ENCODE measurements at regions not wholly inside any gene's neighbourhood (a gene's known extent, or its start where the extent isn't known, plus 50 kb on each side); places are given as distances from the start of the nearest gene placed in this dataset.

GRCh38 chr22:22741843-22742242, 97.4 kb downstream of the GGTLC2 start:
- no peak for FAIRE-seq

GRCh38 chr22:22742641-22743040, 98.2 kb downstream of the GGTLC2 start:
- DNase-seq (ENCODE audit: extremely low spot score, insufficient read length, low read depth) = no peak
- FAIRE-seq = no peak

More at GRCh38 chr22:22741843-22742242, 97.4 kb downstream of the GGTLC2 start:
- no peak for DNase-seq (ENCODE audit: extremely low spot score, insufficient read length, low read depth)

DNA sequence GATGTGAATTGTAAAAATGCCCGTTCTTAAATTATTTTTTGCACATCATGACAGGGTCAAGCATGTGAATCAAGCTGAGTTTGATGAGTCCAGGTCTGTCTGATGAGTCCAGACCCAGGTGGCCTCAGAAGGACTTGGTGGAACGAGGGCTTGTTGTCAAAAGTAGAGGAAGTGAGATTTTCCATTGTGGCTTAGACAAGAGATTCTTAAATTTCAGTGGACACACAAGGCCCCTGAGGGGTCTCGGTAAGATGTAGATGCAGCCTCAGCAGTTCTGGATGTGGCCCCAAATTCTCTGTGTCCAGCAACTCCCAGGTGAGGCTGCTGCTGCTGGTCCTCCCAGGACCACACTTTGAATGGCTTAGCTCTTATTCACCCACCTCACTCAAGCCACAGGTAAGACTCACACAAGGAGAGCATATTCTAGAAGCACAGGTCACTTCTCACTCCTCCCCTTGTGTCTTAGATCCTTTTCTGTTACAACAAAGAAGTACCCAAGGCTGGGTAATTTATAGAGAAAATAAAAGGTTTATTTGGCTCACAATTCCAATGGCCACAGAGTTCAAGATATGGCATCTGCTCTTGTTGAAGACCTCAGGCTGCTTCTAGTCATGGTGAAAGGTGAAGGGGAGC, 98.8 kb downstream of the GGTLC2 start:
- no peak for DNase-seq (ENCODE audit: extremely low spot score, insufficient read length, low read depth)

GRCh38 chr22:22744412-22745224, 100.2 kb downstream of the GGTLC2 start:
- DNase-seq (ENCODE audit: extremely low spot score, insufficient read length, low read depth) (no peak), FAIRE-seq (no peak)

More for the DNA sequence above, 98.8 kb downstream of the GGTLC2 start:
- FAIRE-seq = no peak

DNA sequence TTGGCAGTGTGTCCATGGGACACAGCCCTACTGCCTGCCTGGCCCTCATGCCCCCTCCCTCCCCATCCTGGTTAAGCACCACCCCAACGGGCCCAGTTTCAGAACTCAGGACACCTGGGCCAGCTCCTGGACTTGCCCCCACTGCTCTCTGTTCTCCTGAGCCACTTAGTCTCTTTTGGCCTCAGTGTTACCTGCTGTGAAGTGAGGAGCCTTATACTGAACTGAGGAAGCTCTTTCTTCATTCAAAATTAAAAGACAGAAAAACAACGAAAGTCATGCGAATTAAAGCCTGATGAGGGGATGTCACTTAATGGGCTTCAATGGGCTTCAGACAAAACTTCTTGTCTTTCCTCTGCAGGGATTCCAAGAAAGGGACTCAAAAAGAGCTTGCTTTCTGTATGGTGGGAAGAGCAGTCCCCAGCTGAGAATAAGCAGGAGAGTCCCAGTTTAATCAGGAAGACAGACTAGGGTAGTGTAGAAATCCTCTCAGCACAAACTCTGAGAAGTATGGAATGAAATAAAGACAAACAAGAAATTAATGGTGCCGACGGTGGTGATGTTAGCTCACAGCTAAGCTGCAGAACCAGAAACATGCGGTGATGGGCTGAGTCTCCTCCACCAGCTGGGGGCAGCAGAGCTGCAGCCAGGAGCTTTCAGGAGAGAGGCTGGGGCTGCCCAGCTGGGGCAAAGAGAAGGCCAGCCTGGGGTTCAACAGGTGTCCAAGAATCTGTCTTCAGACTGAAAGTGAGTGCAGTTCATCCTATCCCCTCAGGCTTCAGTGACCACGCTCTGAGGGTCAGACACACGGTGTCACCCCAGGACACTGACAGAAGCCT, 101.0 kb downstream of the GGTLC2 start:
- no peak for DNase-seq (ENCODE audit: extremely low spot score, insufficient read length, low read depth)

DNA sequence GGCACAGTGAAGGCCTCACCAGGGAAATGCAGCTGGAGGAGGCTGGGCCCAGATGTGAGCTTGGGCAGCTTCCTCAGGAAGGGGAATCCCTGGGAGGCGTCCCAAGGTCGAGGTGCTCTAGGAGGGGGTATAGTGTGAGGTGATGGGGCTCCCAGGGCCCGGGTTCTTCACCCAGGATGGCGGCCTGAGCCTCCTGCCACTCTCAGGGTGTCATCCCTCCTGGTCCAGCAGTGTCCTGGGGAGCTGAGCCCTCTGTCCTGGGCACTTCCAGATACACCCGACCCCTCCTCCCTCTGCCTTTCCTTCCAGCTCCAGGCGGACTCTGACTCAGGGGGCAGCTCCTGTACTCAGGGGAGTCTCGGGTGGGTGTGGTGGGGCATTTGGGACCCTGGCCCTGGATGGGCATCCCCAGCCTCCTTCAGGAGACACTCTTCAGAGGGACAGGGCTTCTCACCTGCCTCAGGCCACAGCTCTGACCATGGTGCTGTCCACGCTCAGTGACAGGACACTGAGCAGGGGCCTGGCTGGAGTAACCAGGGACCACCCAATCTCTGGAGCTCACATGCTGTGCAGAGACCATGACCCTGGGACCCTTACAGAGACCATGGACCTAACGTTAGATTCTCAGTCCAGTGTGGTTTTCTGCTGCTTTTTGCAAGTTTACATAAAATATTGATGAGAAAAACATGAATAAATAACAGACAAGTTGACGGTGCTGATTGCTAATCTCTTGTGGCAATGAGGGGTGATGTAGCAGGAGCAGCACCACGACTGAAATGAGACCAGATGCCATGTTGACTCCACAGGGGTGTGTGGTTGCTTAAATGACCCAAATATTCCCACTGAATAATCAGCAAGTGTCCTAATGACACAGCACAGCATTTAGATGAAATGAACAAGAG, 101.9 kb downstream of the GGTLC2 start:
- DNase-seq (ENCODE audit: extremely low spot score, insufficient read length, low read depth) (no peak), FAIRE-seq (no peak)

More for the DNA sequence above, 101.0 kb downstream of the GGTLC2 start:
- peak; percentile 85 for FAIRE-seq

- no peak for DNase-seq (ENCODE audit: extremely low spot score, insufficient read length, low read depth)
- peak; percentile 91 for FAIRE-seq
Measured at GRCh38 chr22:22746963-22747933, 102.8 kb downstream of the GGTLC2 start.

DNA sequence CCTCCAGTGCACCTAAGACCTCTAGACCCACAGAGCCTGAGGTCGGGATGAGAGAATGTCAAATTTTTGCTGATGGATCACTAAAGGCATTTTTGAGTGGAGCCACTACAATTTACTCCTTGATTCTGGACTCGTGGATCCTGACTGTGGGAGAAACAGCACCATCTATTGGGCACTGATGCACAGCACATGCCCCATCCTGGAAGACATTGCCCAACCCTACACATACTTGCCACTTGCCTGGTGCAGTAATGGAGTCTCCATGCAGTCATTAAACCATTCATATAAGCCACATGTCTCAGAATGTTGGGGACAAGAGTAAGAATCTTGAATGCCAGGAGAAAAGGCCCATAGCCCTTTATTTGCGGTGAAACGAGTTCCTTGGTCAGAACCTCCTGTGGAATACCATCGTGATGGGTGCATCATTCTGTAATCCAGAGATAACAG, 103.9 kb downstream of the GGTLC2 start:
- DNase-seq (ENCODE audit: extremely low spot score, insufficient read length, low read depth) = no peak

GRCh38 chr22:22748756-22749155, 104.3 kb downstream of the GGTLC2 start:
- no peak for DNase-seq (ENCODE audit: extremely low spot score, insufficient read length, low read depth)
- no peak for FAIRE-seq

More for the DNA sequence above, 103.9 kb downstream of the GGTLC2 start:
- FAIRE-seq = peak; percentile 93

DNA sequence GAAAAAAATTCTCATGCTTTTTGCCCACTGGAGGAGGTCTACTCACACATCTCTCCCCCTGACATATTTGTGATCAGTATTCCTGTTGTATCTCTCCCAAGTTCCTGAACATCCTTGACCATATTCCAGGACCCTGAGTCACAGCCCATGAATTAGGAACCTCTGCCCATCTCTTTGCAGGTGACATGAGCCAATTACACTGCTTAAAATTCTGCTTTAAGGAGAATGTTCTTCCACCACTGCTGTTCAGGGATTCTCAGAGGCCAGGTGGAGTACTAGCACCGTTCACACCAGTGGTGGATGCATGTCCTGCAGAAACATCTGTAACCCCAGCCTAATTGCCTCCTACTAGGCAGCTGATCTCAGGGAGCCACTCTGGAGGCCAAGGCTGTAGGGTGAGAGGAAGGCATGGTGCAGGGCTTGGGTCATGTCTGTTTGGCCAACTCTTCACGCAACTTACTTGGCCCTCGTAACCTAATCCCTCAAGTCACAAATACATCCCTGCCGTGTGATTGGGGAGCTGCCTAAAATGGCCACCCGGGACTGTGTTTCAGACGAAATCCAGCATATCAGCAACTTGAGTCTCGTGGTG, 104.8 kb downstream of the GGTLC2 start:
- FAIRE-seq = no peak

GRCh38 chr22:22750335-22751042, 106.1 kb downstream of the GGTLC2 start:
- no peak for FAIRE-seq
- no peak for DNase-seq (ENCODE audit: extremely low spot score, insufficient read length, low read depth)

More for the DNA sequence above, 104.8 kb downstream of the GGTLC2 start:
- no peak for DNase-seq (ENCODE audit: extremely low spot score, insufficient read length, low read depth)

DNA sequence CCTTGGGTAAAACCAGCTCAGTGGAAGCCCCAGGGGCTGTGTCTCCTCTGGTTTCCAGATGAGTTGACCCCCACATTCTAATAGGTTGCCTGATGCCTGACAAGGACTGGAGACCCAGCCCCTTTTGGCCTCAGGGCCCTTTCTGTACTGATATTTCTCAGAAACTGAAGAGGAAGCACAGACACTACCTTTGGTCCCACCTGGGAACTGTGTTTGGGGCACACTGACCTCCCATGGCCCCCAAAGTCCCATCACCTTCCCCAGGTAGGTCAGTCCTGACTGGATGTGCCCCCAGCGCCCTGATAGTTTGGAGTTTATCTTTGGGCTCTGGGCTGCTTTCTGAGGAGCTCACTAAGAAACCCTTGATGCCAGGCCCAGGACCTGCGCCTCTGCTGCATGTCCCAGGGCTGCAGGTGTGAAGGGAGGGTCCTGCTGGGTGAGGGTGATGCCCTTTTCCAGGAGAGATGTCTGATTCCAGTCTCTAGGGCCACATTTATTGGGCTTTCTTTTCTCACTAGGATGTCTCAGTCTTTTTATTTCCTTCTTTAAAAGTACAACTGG, 106.7 kb downstream of the GGTLC2 start:
- DNase-seq (ENCODE audit: extremely low spot score, insufficient read length, low read depth) (no peak), FAIRE-seq (no peak)

- DNase-seq (ENCODE audit: extremely low spot score, insufficient read length, low read depth) = no peak
- no peak for FAIRE-seq
Measured at GRCh38 chr22:22752199-22752555, 107.8 kb downstream of the GGTLC2 start.

- FAIRE-seq (peak; percentile 39), DNase-seq (ENCODE audit: extremely low spot score, insufficient read length, low read depth) (no peak)
Measured at GRCh38 chr22:22752556-22753477, 108.4 kb downstream of the GGTLC2 start.

DNA sequence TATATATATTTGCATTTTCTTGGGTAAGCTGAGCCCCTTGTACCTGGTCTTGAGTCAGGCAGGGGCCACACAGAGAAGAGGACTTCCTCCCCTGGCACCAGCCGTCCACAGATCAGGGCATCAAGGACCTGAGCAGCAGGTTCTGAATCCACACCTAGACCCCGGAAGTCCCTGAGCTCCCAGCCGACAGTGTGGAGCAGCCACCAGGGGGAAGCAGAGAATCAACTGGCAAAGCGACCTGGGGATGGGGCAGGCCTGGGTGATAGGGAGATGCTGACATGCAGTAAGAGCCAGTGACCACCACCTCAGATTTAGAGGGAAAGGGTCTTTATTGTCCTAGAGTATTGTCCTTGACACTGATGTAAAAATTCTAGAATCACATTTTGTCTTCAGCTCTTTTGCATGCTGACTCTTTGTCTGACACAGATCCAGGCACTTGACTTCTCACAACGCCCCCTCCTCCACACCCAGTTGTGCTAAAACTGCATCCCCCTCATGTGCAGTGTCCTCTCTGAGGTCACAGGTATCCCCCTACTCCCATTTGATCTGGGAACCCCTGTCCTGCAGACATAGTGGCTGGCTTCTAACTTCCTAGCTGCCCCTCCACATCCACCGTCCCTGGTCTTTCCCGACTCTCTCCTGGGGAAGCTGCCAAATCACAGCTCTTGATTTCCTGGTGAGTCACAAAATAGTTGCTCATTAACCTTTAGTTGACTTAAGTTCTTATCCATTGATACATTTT, 109.3 kb downstream of the GGTLC2 start:
- FAIRE-seq = peak; percentile 90

More for the DNA sequence above, 109.3 kb downstream of the GGTLC2 start:
- peak; percentile 71 for DNase-seq (ENCODE audit: extremely low spot score, insufficient read length, low read depth)
